GM19351 (cell line): ENCODE measurements at regions not wholly inside any gene's neighbourhood (a gene's known extent, or its start where the extent isn't known, plus 50 kb on each side); places are given as distances from the start of the nearest gene placed in this dataset.
"Not testable (repeated sequence)": the region's sequence is repeated elsewhere in the genome, so short reads cannot be mapped to it uniquely, and the experiment has no call there.

Source experiments
- ATAC-seq: cut with Tn5 transposase; IDR thresholded peaks from one replicate; pipeline ENCODE4 v1.9.1; 2021; ENCODE audit warnings: mild to moderate bottlenecking, moderate library complexity; ENCODE audit not compliant: unreplicated experiment

GRCh38 chr6:121544691-121545090, 109.2 kb downstream of the GJA1 start:
- no peak for ATAC-seq

GRCh38 chr6:121548131-121548530, 112.7 kb downstream of the GJA1 start:
- ATAC-seq = no peak

GRCh38 chr6:121549736-121550135, 114.3 kb downstream of the GJA1 start:
- ATAC-seq = no peak

- no peak for ATAC-seq
Observed at GRCh38 chr6:121550491-121551010, 115.1 kb downstream of the GJA1 start.

- no peak for ATAC-seq
Observed at GRCh38 chr6:121555201-121555600, 119.8 kb downstream of the GJA1 start.

GRCh38 chr6:121556149-121556548, 120.7 kb downstream of the GJA1 start:
- not testable (repeated sequence) for ATAC-seq

GRCh38 chr6:121557146-121557940, 121.9 kb downstream of the GJA1 start:
- ATAC-seq = no peak

GRCh38 chr6:121559611-121560269, 124.3 kb downstream of the GJA1 start:
- ATAC-seq = no peak

GRCh38 chr6:121560476-121560875, 125.0 kb downstream of the GJA1 start:
- ATAC-seq = no peak

- ATAC-seq = no peak
Observed at GRCh38 chr6:121563286-121563685, 127.8 kb downstream of the GJA1 start.

GRCh38 chr6:121564529-121564928, 129.1 kb downstream of the GJA1 start:
- not testable (repeated sequence) for ATAC-seq

- ATAC-seq = no peak
Observed at GRCh38 chr6:121571455-121571854, 136.0 kb downstream of the GJA1 start.

- no peak for ATAC-seq
Observed at GRCh38 chr6:121573481-121573880, 138.0 kb downstream of the GJA1 start.

GRCh38 chr6:121578216-121578615, 142.8 kb downstream of the GJA1 start:
- no peak for ATAC-seq

GRCh38 chr6:121579478-121579877, 144.0 kb downstream of the GJA1 start:
- ATAC-seq = no peak

GRCh38 chr6:121581327-121581726, 145.9 kb downstream of the GJA1 start:
- no peak for ATAC-seq

GRCh38 chr6:121582262-121582661, 146.8 kb downstream of the GJA1 start:
- no peak for ATAC-seq

GRCh38 chr6:121584586-121585369, 149.3 kb downstream of the GJA1 start:
- ATAC-seq = no peak

- ATAC-seq = no peak
Observed at GRCh38 chr6:121590438-121590837, 155.0 kb downstream of the GJA1 start.

GRCh38 chr6:121590916-121591315, 155.5 kb downstream of the GJA1 start:
- no peak for ATAC-seq

- ATAC-seq = no peak
Observed at GRCh38 chr6:121592261-121592935, 157.0 kb downstream of the GJA1 start.
